GM23248 (cell line): ENCODE measurements at regions not wholly inside any gene's neighbourhood (a gene's known extent, or its start where the extent isn't known, plus 50 kb on each side); places are given as distances from the start of the nearest gene placed in this dataset.
"Not testable (repeated sequence)": the region's sequence is repeated elsewhere in the genome, so short reads cannot be mapped to it uniquely, and the experiment has no call there.

Experiments
- DNase-seq: peaks from one replicate; pipeline ENCODE4 v3.0.0-alpha.2; 2015
- H2AFZ ChIP-seq: fragments of 200-600 bp; sonication (generic); 2 replicates; pipeline ENCODE4 v1.6.1; 2016; ENCODE audit warnings: antibody characterized with exemption
- H3F3A ChIP-seq: fragments of 200-600 bp; sonication (generic); 2 replicates; pipeline ENCODE4 v1.6.1; 2016; ENCODE audit warnings: mild to moderate bottlenecking, antibody characterized with exemption, mixed run types; ENCODE audit not compliant: insufficient read depth
- H3K27ac ChIP-seq: fragments of 200-600 bp; sonication (generic); 2 replicates; pipeline ENCODE4 v1.5.1; 2016; ENCODE audit warnings: mild to moderate bottlenecking
- H3K27me3 ChIP-seq: fragments of 200-600 bp; sonication (generic); replicated peaks from 2 replicates; pipeline ENCODE4 v1.6.1; 2016; ENCODE audit warnings: mild to moderate bottlenecking; ENCODE audit not compliant: insufficient read depth
- H3K36me3 ChIP-seq: fragments of 200-600 bp; sonication (generic); 2 replicates; pipeline ENCODE4 v1.6.1; 2016; ENCODE audit warnings: low read depth, mild to moderate bottlenecking
- H3K4me1 ChIP-seq: fragments of 200-600 bp; sonication (generic); 2 replicates; pipeline ENCODE4 v1.6.1; 2016; ENCODE audit warnings: mild to moderate bottlenecking; ENCODE audit not compliant: insufficient read depth
- H3K4me2 ChIP-seq: fragments of 200-600 bp; sonication (generic); one replicate; pipeline ENCODE4 v1.6.1; 2016; ENCODE audit warnings: mild to moderate bottlenecking; ENCODE audit not compliant: unreplicated experiment
- H3K4me3 ChIP-seq: fragments of 200-600 bp; sonication (generic); 2 replicates; pipeline ENCODE4 v1.5.1; 2016; ENCODE audit warnings: mild to moderate bottlenecking
- H3K79me2 ChIP-seq: fragments of 200-600 bp; sonication (generic); 2 replicates; pipeline ENCODE4 v1.6.1; 2016; ENCODE audit warnings: mild to moderate bottlenecking; ENCODE audit not compliant: insufficient read depth
- H3K9ac ChIP-seq: fragments of 200-600 bp; sonication (generic); 2 replicates; pipeline ENCODE4 v1.6.1; 2016; ENCODE audit warnings: mild to moderate bottlenecking
- H3K9me2 ChIP-seq: fragments of 200-600 bp; sonication (generic); 2 replicates; pipeline ENCODE4 v1.6.1; 2016; ENCODE audit warnings: mixed run types, mild to moderate bottlenecking, moderate library complexity; ENCODE audit not compliant: insufficient read depth
- H3K9me3 ChIP-seq: fragments of 200-600 bp; sonication (generic); one replicate; pipeline ENCODE4 v1.6.1; 2017; ENCODE audit warnings: low read depth
- H4K20me1 ChIP-seq: fragments of 200-600 bp; sonication (generic); 2 replicates; pipeline ENCODE4 v1.6.0; 2016; ENCODE audit not compliant: insufficient read depth
- EZH2 ChIP-seq: fragments of 200-600 bp; sonication (generic); IDR thresholded peaks from 2 replicates; pipeline ENCODE4 v1.6.1; 2018; ENCODE audit warnings: antibody characterized with exemption, mild to moderate bottlenecking; ENCODE audit not compliant: insufficient read depth, poor library complexity, severe bottlenecking
- EZH2phosphoT487 ChIP-seq: fragments of 200-600 bp; sonication (generic); IDR thresholded peaks from 2 replicates; pipeline ENCODE4 v1.6.1; 2018; ENCODE audit warnings: antibody characterized with exemption, moderate library complexity, mild to moderate bottlenecking, low read depth; ENCODE audit not compliant: insufficient read depth
- WGBS, 2 experiments: methylation state at CpG; one replicate each; pipeline ENCODE4 v1.1.6; 2015 to 2017; ENCODE audit warnings: low lambda C conversion rate in 2 of 2, low coverage in 1 of 2; ENCODE audit errors: missing lambda C conversion rate in 2 of 2; 5-methylcytosine and 5-hydroxymethylcytosine counted together
- in situ Hi-C: fragments of 300-500 bp; cut with MboI; formaldehyde crosslinking; loops from 2 replicates; pipeline ENCODE4 v1.15.0; 2020

GRCh38 chr2:14901737-14902136 lies 269.2 kb downstream of the LRATD1 start:
- H3K27me3 ChIP-seq, result no peaks in the 10 kb centered on the region
- H3K27ac ChIP-seq, result no peak overlapping the region
- H3K9ac ChIP-seq, result no peak overlapping the region
- H3K4me3 ChIP-seq, result no peak overlapping the region
- no peaks in the 10 kb centered on the region for H3K4me1 ChIP-seq
- 21 to 29% methylated on average over 3 of the region's 3 CpGs for WGBS, 2 experiments
- no peaks in the 10 kb centered on the region for H3F3A ChIP-seq
- in situ Hi-C loops, result no loop called here
- TF ChIP-seq EZH2phosphoT487 (no peak), EZH2 (no peak)
- no peaks in the 10 kb centered on the region for H3K9me2 ChIP-seq
- H3K4me2 ChIP-seq, result no peak overlapping the region
- H4K20me1 ChIP-seq, result no peaks in the 10 kb centered on the region
- H3K36me3 ChIP-seq, result no peaks in the 10 kb centered on the region
- H3K79me2 ChIP-seq, result no peaks in the 10 kb centered on the region
- H2AFZ ChIP-seq, result no peak overlapping the region
- no peaks in the 10 kb centered on the region for H3K9me3 ChIP-seq
- no peak for DNase-seq

- Histone ChIP-seq H2AFZ (no peak overlapping the region), H3K27ac (no peak overlapping the region), H3K79me2 (no peaks in the 10 kb centered on the region), H3K9ac (no peak overlapping the region), H3K4me1 (no peaks in the 10 kb centered on the region), H3K4me3 (no peak overlapping the region), H4K20me1 (no peaks in the 10 kb centered on the region), H3K4me2 (no peak overlapping the region), H3K9me3 (no peaks in the 10 kb centered on the region), H3K36me3 (no peaks in the 10 kb centered on the region), H3K9me2 (no peaks in the 10 kb centered on the region), H3F3A (no peaks in the 10 kb centered on the region), H3K27me3 (no peaks in the 10 kb centered on the region)
- in situ Hi-C loops, result no loop called here
- WGBS, 2 experiments, result 0 to 6% methylated on average over 1 of the region's 1 CpG
- no peak for DNase-seq
- TF ChIP-seq EZH2, result no peak
- no peak for TF ChIP-seq EZH2phosphoT487
These were observed 270.4 kb downstream of the LRATD1 start for GRCh38 chr2:14902953-14903352.

GRCh38 chr2:14903709-14904374 lies 271.3 kb downstream of the LRATD1 start:
- 54% methylated on average over 15 of the region's 15 CpGs for WGBS, 2 experiments
- H3K4me1 ChIP-seq, result no peaks in the 10 kb centered on the region
- no peak for DNase-seq
- H3K9me3 ChIP-seq, result no peaks in the 10 kb centered on the region
- no peaks in the 10 kb centered on the region for H3F3A ChIP-seq
- no peak overlapping the region for H3K4me2 ChIP-seq
- no peak for TF ChIP-seq EZH2phosphoT487
- H3K9me2 ChIP-seq, result no peaks in the 10 kb centered on the region
- no peaks in the 10 kb centered on the region for H3K36me3 ChIP-seq
- no peak overlapping the region for H3K27ac ChIP-seq
- no peak overlapping the region for H3K4me3 ChIP-seq
- no peaks in the 10 kb centered on the region for H3K27me3 ChIP-seq
- in situ Hi-C loops, result no loop called here
- no peaks in the 10 kb centered on the region for H4K20me1 ChIP-seq
- H2AFZ ChIP-seq, result no peak overlapping the region
- H3K9ac ChIP-seq, result no peak overlapping the region
- H3K79me2 ChIP-seq, result no peaks in the 10 kb centered on the region

- in situ Hi-C loops, result not testable (repeated sequence)
These were observed 271.9 kb downstream of the LRATD1 start for GRCh38 chr2:14904378-14904777.

GRCh38 chr2:14905571-14905970 lies 273.1 kb downstream of the LRATD1 start:
- H3K9me3 ChIP-seq, result no peaks in the 10 kb centered on the region
- H3K79me2 ChIP-seq, result no peaks in the 10 kb centered on the region
- no peaks in the 10 kb centered on the region for H3F3A ChIP-seq
- DNase-seq, result no peak
- H3K9me2 ChIP-seq, result no peaks in the 10 kb centered on the region
- H3K4me1 ChIP-seq, result no peaks in the 10 kb centered on the region
- H3K9ac ChIP-seq, result no peak overlapping the region
- H3K4me3 ChIP-seq, result no peak overlapping the region
- no peaks in the 10 kb centered on the region for H4K20me1 ChIP-seq
- no peaks in the 10 kb centered on the region for H3K36me3 ChIP-seq
- no peak overlapping the region for H3K4me2 ChIP-seq
- no peak overlapping the region for H3K27ac ChIP-seq
- in situ Hi-C loops, result no loop called here
- no peaks in the 10 kb centered on the region for H3K27me3 ChIP-seq
- H2AFZ ChIP-seq, result no peak overlapping the region
- TF ChIP-seq EZH2 (no peak), EZH2phosphoT487 (no peak)
- WGBS, 2 experiments, result 45 to 51% methylated on average over 5 of the region's 5 CpGs

More at GRCh38 chr2:14904378-14904777, 271.9 kb downstream of the LRATD1 start:
- H3K9me3 ChIP-seq, H3K9me2 ChIP-seq, H3F3A ChIP-seq, H2AFZ ChIP-seq, H4K20me1 ChIP-seq, H3K4me3 ChIP-seq, H3K4me2 ChIP-seq, H3K79me2 ChIP-seq, H3K36me3 ChIP-seq, H3K4me1 ChIP-seq, H3K27me3 ChIP-seq, H3K9ac ChIP-seq, H3K27ac ChIP-seq, DNase-seq: not testable (repeated sequence)
- 85 to 87% methylated on average over 7 of the region's 7 CpGs for WGBS, 2 experiments
